Panc1 (cell line): ENCODE measurements at regions not wholly inside any gene's neighbourhood (a gene's known extent, or its start where the extent isn't known, plus 50 kb on each side); places are given as distances from the start of the nearest gene placed in this dataset.

Source experiments
- ATAC-seq: fragments of 200-7000 bp; cut with Tn5 transposase; 2 replicates; pipeline ENCODE4 v1.9.1; 2020; ENCODE audit warnings: mild to moderate bottlenecking, moderate library complexity
- BruUV-seq: library from RNA; stranded (reverse); fragments of 400-500 nt; replicated peaks from 2 replicates; lab custom pipeline; 2021; lab: Mats Ljungman, UMichigan
- CTCF ChIA-PET: fragments of 300-600 bp; sonication (Branson Sonifier 250); formaldehyde crosslinking; loops from one replicate; lab custom pipeline; 2022; ENCODE audit warnings: antibody characterized with exemption; lab: Charles Lee
- POLR2A ChIA-PET: fragments of 300-600 bp; sonication (Branson Sonifier 250); formaldehyde crosslinking; loops from one replicate; lab custom pipeline; 2022; ENCODE audit warnings: antibody characterized with exemption; lab: Charles Lee
- DNase-seq: peaks from one replicate; pipeline ENCODE4 v3.0.0-alpha.2; 2010; ENCODE audit warnings: low read depth, low spot score
- H3K27ac ChIP-seq: 2 replicates; pipeline ENCODE4 v1.5.1; 2011; ENCODE audit warnings: mild to moderate bottlenecking, low read length, inconsistent platforms
- H3K27me3 ChIP-seq: fragments of 200-500 bp; sonication (Bioruptor generic); 2 replicates; pipeline ENCODE4 v1.6.0; 2014; ENCODE audit warnings: low read length, inconsistent platforms; ENCODE audit not compliant: control insufficient read depth, insufficient read depth
- H3K36me3 ChIP-seq: fragments of 200-500 bp; sonication (Bioruptor generic); 2 replicates; pipeline ENCODE4 v1.5.1; 2014; ENCODE audit warnings: inconsistent platforms, mild to moderate bottlenecking, low read length, moderate library complexity; ENCODE audit not compliant: control insufficient read depth, insufficient read depth
- H3K4me1 ChIP-seq: 2 replicates; pipeline ENCODE4 v1.5.1; 2011; ENCODE audit warnings: inconsistent platforms, mild to moderate bottlenecking, low read length, moderate library complexity; ENCODE audit not compliant: control insufficient read depth, insufficient read depth
- H3K4me3 ChIP-seq, 2 experiments: 2 replicates each; pipeline ENCODE4 v1.5.1; 2011 to 2012; ENCODE audit warnings: low read depth in 2 of 2, low read length in 2 of 2, mild to moderate bottlenecking in 2 of 2, inconsistent platforms in 1 of 2, moderate library complexity in 1 of 2
- H3K9me3 ChIP-seq: fragments of 200-500 bp; sonication (Bioruptor generic); 2 replicates; pipeline ENCODE4 v1.5.1; 2014; ENCODE audit warnings: low read depth, mild to moderate bottlenecking, inconsistent platforms, low read length, moderate library complexity; ENCODE audit not compliant: control insufficient read depth, insufficient read depth
- CTCF ChIP-seq: fragments of 450-650 bp; IDR thresholded peaks from 2 replicates; pipeline ENCODE4 v1.5.1; 2017; ENCODE audit warnings: mild to moderate bottlenecking
- POLR2AphosphoS5 ChIP-seq: IDR thresholded peaks from 2 replicates; pipeline ENCODE4 v1.6.1; 2012; ENCODE audit warnings: mild to moderate bottlenecking, low read depth, low read length, moderate library complexity
- REST ChIP-seq, 2 experiments: IDR thresholded peaks; 2 replicates each; pipeline ENCODE4 v1.6.1; 2011 to 2012; ENCODE audit warnings: low read depth in 2 of 2, control low read depth in 1 of 2, low read length in 1 of 2, mild to moderate bottlenecking in 1 of 2, moderate library complexity in 1 of 2; ENCODE audit not compliant: insufficient read depth in 1 of 2
- SIN3A ChIP-seq: IDR thresholded peaks from 2 replicates; pipeline ENCODE4 v1.6.1; 2012; ENCODE audit warnings: low read depth, mild to moderate bottlenecking, low read length, moderate library complexity, borderline replicate concordance; ENCODE audit not compliant: insufficient read depth
- TCF7L2 ChIP-seq: IDR thresholded peaks from 2 replicates; pipeline ENCODE4 v1.6.1; 2011; ENCODE audit warnings: mild to moderate bottlenecking, low read depth, low read length, inconsistent platforms
- in situ Hi-C: cut with HindIII; loops from 2 replicates; pipeline ENCODE4 v1.10.0; 2016; ENCODE audit warnings: low sequenced_read_pairs, low pct_unique_long_range_greater_than_20kb
- intact Hi-C: fragments of 100-400 bp; cut with micrococcal nuclease; formaldehyde crosslinking; loops from one replicate; pipeline ENCODE4 v1.10.0; 2022; ENCODE audit not compliant: unreplicated experiment

DNA sequence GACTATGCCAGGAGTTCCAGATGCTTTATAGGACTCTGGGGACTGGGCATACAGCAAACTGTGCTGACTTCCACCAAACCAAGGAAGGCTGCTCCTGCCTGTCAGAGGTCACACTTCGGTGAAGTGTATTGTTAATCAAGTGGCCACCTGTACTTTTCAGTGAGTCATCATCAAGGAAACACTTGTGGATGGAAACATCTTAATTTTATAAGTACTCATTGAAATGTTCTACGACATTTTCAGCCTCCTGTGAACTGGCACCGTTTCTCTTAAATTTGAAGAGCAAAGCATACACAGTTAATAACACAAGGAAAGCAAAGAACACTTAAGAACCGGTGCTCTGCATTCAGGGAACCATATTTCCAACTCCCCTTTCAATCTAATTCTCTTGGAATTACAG, 801.7 kb upstream of the DPPA4 start:
- no peak for DNase-seq
- H3K36me3 ChIP-seq, result no peaks in the 10 kb centered on the region
- ChIA-PET CTCF (no interaction called here), POLR2A (no interaction called here)
- no TSS peak for BruUV-seq
- ATAC-seq, result no peak
- no peak overlapping the region for H3K27ac ChIP-seq
- no peak for TF ChIP-seq POLR2AphosphoS5
- no peak for TF ChIP-seq REST (IDR thresholded peaks at IDR 0.05; ENCODE audit: insufficient read depth in 1 of 2, low read depth in 2 of 2, low read length in 1 of 2)
- TF ChIP-seq CTCF, result no peak
- no peak for TF ChIP-seq SIN3A
- no peak for TF ChIP-seq TCF7L2
- in situ Hi-C loops (no loop called here), intact Hi-C loops (loop anchor here (5.0 kb wide), 1 partner anchor 862 kb away; no protein-coding TSS in a partner anchor)
- no peaks in the 10 kb centered on the region for H3K9me3 ChIP-seq
- H3K4me1 ChIP-seq, result no peaks in the 10 kb centered on the region
- H3K27me3 ChIP-seq, result no peaks in the 10 kb centered on the region
- no peak overlapping the region for H3K4me3 ChIP-seq

DNA sequence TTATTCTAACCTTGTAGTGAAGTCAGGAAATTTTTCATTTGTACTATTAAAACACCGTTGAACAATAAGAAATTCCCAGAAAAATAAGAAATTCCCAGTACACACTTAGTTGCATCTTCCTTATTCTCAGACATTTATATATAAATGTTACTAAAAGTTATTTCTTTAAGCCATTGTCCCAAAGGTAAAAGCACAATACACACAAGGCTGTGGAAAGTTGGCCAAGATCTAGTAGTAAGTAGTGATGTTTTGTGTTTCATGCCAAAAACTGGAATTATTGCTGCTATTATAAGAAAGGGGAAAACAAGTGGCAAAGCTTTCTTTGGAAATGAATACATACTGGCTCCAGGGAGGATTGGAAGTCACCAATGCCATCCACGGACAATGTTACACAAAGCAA, 802.5 kb upstream of the DPPA4 start:
- no peak overlapping the region for H3K4me3 ChIP-seq
- H3K27me3 ChIP-seq, result no peaks in the 10 kb centered on the region
- DNase-seq (no peak), ATAC-seq (no peak)
- ChIA-PET CTCF (no interaction called here), POLR2A (no interaction called here)
- no peak overlapping the region for H3K27ac ChIP-seq
- in situ Hi-C loops, result no loop called here
- intact Hi-C loops, result loop anchor here (5.0 kb wide), 1 partner anchor 863 kb away; no protein-coding TSS in a partner anchor
- TF ChIP-seq POLR2AphosphoS5 (no peak), CTCF (no peak), SIN3A (no peak), REST (IDR thresholded peaks at IDR 0.05; ENCODE audit: insufficient read depth in 1 of 2, low read depth in 2 of 2, low read length in 1 of 2) (no peak), TCF7L2 (no peak)
- H3K9me3 ChIP-seq, result no peaks in the 10 kb centered on the region
- BruUV-seq, result no TSS peak
- no peaks in the 10 kb centered on the region for H3K4me1 ChIP-seq
- H3K36me3 ChIP-seq, result no peaks in the 10 kb centered on the region
